SHP77 (cell line): ENCODE measurements at regions not wholly inside any gene's neighbourhood (a gene's known extent, or its start where the extent isn't known, plus 50 kb on each side); places are given as distances from the start of the nearest gene placed in this dataset.

ENCODE experiments used
- DNase-seq, 2 experiments: peaks; one replicate each; lab custom pipeline; 2025; lab: John Stamatoyannopoulos, UW

DNA sequence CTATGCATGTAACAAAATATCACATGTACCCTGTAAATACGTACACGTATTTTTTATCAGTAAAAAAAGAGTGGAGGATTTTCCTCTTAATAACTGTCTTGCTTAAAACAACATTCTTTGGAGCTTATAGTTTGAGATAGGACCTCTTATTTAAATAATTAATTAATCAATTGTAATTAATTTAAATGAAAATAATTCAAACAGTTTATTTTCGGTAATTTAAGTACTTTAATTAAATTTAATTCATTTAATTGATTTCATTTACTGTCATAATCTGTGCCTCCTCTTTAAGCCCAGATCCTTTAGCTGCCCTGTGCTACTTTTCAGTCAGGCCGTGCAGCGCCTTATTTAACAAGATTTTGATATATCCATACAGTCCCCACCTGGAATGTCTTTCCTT lies 427.0 kb downstream of the HLX start:
- no peak for DNase-seq

DNA sequence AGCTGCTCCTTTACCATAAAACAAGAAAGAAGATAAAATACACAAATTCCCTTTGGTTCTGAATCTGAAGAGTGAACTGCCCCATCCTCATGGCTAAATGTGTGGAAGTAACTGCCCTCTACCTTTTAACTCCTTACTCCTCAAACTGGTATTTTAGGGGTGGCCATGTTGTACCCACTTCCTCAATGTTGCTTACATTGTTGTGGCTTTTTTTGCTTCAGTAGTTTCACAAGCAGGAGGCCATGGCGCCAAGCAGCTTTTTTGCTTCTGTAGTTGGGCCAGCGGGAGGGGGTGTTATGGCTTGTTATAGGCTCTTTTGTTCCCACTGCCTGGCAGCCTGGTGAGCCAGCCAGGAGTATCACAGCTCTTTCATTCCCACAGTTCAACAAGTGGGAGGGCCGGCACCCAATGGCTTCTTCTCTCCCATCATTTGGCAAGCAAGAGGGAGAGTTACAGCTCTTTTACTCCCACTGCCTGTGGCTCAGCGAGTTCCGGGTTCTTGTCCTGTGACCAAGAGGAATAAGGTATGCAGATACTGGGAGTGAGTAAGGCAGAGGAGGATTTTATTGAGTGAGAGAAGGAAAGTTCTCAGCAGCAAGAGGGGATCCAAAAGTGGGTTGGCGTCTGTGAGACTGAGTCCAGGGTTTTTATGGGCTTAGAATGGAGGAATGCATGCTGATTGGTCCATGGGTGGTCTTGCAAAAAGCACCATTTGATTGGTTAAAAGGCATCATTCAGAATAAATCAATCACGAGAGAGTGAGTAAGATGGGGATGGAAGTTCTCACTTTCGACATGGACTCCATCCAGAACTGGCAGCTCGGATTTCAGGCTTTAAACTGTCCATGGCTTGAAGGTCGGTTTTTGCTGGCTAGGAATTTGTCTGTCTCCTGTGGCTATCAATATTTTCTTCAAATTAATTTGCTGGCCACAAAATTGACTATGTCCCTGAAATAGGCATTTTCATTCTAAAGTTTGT lies 429.6 kb downstream of the HLX start:
- DNase-seq = no peak

DNA sequence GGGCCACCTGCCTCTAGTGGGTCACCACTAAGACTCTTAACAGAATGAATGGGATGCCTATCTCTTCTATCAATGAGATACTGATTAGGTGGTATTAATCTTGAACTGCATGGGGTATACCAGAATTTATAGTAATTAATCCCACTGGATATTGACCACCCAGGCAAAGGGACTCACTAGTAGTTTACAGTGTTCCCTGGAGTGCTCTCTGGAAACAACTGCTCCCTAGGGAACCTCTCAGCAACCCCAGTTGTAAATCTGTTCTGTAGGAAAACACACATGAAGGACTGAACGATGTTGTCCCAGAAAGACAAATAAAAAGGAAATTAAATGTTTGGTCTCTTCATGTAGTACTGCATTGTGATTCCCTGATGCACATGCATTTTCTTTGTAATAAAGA lies 430.5 kb downstream of the HLX start:
- peak in 1 of 2 experiments; percentile 23 for DNase-seq

DNA sequence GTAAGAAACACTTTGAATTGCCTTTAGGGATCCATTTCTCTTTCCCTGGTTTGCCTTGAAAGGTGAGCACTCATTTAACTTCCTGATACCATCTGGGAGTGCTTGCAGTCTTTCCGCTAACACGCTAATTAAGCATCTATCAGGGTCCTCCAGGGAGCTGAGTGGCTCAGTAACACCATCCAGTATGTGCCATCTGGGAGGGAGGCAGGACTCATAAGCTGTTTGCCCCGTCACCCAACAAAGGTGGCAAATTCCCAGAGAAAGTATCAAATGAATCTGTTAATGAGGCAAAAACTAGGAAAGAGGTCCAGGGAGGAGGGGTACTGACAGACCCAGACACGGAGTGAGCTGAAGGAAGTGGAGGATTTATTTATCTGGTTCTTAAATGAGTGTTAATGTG lies 430.9 kb downstream of the HLX start:
- DNase-seq = peak in 1 of 2 experiments; percentile 34

DNA sequence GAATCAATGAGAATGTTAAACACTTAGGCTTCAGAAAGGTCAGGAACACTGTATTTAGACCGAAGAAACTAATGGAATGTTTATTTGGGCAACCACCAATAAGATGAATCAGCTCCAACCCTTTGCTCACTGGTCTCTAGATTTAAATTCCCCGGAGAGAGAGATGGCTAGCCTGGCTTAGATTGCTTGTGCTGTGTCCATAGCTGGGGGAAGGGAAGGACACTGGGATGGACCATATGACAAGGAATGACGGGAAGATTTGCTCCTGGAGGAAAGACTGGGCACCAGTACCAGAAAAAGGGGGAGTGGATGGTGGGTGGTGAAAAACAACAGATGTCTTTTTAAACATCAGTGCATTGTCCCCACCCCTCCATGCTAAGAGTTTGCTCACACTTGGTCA lies 426.6 kb downstream of the DUSP10 start:
- DNase-seq = no peak

DNA sequence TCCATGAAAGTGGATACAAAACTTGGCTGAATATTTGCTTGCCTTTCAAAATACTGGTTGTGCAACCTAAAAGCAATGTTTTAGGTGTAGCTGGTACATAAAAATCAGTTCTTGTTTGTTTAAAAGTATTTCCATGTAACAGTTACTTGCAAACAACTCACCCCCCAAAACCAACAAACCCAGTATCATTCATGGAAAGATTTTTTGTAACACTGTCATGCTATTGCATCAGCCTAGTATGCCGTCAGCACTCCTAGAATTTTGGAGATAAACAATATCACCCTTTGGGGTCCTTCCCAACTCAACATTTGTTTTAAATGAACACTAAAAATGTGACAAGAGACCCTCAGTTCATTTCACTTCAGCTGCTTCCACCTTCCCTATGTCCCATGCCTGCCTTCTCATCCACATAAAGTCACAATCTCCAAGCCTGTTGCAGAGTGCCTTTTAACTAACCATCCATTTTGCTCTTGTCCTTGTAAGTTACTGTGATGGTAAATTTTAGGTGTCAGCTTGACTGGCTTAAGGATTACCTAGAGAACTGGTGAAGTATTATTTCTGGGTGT lies 425.3 kb downstream of the DUSP10 start:
- DNase-seq = no peak

DNA sequence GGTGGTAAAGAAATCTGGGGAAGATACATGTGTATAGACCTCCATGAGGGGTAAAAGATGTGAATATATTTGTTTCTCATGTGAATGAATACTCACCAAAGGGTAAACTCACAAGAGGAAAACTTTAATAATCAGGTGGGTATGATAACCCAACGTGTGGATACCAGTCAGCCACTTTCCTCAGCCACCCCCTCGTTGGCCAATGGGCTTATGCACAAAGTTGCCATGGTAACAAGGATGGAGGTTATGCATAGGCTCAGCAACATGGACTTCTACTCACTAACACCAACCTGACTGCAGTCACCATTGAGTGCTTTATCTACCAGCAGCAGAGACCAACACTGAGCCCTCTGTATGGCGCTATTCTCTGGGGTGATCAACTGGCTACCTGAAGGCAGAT lies 424.4 kb downstream of the DUSP10 start:
- no peak for DNase-seq

DNA sequence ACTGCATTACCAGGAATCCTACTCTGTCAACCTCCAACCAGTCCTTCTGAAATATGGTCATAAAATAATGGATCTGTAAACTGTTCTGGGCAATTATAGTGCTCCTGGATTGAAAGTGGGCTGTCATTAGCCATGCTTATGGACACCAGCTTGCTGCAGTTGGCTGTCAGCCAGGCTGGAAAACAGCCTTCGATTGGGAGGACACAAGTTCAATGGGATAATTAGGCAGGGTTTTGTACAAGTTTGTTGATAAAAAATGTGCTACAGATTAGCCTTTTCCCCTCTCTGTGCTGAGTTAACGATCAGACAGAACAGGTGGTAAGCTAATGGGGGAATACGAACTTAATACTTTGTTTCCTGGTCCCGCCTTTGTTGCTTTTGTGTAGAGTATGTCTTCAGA lies 413.9 kb downstream of the DUSP10 start:
- DNase-seq = peak; percentile 83 to 85

DNA sequence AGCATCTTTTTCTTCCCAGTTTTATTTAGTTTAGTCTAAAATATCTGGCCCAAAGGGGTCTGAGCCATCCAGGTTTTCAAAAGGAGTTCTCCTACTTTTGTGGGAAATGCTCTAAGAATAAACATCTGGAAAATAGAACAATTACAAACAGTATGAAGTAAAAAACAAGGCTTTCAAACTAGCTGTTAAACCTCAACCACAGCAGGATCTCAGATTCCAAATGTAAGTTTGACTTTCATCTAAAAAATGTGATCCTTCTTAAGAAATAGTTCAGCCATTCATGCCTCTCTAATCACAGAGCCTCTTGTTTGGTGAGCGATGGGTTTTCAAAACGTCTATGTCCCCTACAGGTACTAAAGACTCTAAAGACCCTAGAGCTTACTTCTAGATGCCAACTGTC lies 413.5 kb downstream of the DUSP10 start:
- DNase-seq = no peak

DNA sequence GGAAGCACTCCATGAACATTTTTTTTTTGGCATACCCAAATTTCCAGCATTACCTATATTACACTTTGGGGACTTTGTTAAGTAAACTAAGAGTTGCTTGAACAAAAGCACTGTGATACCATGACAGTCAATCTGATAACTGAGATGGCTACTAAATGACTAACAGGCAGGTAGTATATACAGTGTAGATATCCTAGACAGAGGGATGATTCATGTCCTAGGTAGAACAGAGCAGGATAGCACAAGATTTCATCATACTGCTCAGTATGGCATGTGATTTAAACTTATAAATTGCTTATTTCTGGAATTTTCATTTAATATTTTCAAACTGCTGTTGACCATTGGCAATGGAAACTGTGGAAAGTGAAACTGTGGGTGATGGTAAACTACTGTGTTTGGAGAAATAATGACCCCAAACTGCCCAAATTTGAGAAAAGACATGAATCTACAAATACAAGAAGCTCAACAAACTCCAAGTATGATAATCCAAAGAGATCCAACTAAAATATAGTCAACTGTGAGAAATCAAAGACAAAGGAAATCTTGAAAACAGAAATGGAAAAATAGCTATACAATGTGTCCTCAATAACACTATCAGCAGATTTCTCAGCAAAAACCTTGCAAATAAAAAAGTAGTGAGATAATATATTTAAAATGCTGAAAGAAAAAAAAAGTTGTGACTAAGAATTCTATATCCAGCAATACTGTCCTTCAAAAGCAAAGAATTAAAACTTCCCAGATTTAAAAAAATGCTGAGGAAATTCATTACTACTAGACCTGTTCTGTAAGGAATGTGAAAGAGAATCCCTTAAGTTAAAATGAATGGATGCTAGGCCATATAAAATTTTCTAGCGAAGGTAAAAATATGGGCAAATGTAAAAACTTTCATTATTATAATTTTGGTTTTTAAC lies 410.4 kb downstream of the DUSP10 start:
- DNase-seq = no peak

DNA sequence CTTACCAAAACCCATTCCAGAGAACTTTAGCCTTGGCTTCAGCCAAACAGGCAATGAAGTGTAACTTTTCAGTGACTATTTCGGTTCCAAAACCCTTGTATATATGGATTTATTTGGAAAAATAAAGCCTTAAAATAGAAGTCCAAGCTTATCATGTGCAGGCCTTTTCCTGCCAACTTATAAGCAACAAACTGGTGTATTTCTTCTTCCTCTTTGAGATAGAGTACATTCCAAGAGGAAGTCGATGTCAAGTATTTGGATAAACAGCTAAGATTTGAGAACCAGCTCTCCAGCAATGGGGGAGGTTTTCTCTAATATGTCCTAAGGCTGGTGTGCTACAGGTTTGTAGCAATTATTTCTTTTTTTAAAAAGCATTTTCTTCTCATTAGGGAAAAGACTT lies 407.8 kb downstream of the DUSP10 start:
- DNase-seq = no peak

DNA sequence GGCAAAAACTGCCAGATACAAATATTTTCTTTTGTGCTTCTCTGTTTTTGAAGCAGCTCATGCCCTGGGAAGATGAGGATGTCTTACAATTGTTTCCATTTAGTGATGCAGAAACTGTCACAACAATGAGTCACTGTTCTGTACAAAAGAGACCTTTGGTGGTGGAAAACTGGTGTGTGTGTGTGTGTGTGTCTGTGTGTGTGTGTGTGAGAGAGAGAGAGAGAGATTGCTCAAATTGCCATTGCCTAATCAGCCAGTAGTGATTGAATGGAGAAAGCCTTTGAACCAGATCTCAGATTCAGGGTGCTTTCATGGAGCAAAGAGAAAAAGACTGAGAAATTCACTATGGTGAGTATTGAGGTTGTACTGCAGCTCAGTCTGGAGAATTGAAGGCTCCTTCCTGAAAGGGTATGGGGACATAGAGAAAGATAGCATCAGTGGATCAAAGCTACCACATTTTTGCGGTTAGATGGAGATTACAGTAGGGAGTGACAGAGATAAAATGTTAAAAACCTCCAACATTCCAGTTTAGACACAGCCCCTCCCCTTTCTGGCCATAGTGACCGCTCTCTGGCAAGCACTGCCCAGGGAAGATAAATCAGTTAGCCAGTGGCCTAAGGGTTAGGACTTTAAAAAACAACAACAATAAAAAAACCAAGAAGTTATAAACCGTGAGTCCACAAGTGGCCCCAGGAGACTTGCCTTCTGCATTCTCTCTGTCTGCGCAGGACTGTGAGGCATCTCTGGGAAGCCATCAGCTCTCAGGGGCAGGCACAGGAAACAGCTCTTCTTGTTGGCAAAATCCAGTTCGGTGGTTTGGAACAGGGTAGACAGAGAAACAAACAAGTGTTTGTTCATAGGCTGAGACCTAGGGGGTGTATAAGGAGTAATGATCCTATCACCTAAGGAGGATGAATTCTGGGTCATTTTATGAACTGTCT lies 406.5 kb downstream of the DUSP10 start:
- peak in 1 of 2 experiments; percentile 29 for DNase-seq

DNA sequence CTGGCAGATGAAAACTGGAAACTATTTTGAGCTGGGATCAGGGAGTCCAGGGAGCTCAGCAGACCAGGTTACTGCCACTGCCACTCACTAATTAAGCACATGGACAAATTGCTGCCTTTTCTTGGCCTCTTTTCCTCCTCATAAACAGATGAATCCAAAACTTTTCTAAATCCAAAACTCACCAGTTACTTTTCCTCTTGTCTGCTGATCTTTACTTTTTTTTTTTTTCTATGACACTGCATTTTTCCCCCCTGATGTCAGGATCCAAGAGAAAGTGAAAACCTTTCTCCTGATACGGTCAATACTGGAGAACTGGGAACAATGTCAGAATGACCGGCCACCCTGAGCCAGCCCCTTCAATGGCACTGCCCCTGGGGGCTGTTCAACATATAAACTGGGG lies 405.8 kb downstream of the DUSP10 start:
- no peak for DNase-seq

DNA sequence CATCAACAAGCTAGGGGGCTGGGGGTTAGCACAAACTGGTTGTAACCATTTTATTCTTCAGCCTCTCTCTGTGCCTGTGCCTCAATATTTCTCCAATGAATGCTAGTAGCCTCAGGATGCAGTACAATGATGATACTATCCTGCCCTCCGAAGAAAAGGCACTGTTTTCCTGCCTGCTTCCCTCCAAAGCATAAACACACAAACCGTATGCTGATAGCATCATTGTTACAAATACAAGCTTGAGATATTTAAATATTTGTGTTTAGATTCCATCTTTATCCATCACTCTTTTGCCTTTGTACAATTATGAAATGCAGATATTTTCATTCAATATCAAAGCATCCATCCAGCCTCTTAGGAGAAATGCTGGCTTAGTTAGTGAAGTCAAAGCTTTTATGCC lies 404.8 kb downstream of the DUSP10 start:
- no peak for DNase-seq

DNA sequence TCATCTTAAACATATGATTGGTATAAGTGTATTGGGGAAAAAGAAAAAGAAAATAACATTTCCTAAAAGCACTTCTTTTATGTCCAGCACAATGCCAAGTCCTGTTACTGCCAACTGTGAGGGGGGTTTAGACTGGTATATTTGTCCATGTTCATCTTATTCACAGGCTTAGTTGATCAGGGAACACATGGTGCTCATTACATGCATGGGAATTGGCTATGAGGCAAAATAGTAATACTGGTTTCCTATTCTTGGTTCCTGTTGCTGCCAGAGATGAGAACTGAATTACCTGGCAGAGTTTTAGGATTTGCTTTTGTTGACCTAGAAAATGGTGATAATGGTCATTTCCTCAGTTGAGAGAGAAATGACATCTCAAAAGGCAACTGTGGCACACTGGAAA lies 398.8 kb downstream of the DUSP10 start:
- DNase-seq = no peak

DNA sequence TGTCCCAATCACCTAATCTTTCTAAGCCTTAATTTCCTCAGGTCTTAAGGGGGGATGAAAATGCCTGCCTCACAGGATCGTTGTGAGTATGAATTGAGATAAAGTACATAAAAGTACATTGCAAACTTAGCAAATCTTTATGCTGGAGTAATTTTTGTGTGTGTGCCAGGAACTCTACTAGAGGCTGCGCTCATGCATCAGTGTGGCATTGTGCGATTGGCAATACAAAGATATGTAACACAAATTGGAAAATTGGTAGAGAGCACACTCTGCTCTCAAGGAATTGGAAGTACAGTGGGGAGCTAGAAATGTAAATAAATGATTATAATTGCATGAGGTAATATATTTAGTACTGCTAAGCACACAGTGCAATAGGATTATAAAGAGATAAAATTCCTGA lies 398.3 kb downstream of the DUSP10 start:
- no peak for DNase-seq

DNA sequence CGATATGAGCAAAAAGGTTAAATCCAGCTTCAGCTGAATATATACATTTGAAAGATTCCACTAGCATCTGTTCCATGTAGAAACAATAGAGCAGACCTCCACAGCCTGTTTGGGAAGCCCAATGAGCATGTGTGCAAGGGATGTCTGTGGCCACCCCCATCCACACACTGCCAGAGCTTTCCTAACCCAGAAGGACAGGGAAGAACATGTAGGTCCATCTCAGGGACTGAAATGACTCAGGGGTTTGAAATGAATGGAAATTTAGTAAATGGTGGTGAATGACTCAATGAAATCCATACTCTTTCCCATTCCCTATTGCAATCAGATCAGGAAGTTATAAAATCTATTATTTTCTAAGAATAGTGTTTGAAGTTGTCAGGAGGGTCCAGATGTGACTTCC lies 397.2 kb downstream of the DUSP10 start:
- no peak for DNase-seq

DNA sequence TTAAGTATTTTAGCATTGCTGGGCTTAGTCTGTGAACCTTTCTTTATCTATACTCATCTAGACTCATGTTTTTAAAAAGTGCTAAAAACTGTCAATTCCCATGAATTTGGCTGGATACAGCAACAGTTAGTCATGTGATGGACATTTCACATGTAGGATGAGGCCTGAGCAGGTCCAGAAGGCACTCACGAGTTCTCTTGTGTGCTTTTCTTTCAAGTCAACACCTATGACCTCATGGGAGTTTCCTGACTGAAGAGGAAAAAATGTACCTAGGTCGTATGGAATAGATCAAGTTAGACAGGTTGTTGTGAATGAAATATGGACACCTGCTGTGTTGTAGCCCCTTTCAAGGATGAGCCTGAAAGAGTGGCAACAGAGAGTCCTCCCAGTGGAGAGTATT lies 394.2 kb downstream of the DUSP10 start:
- no peak for DNase-seq

DNA sequence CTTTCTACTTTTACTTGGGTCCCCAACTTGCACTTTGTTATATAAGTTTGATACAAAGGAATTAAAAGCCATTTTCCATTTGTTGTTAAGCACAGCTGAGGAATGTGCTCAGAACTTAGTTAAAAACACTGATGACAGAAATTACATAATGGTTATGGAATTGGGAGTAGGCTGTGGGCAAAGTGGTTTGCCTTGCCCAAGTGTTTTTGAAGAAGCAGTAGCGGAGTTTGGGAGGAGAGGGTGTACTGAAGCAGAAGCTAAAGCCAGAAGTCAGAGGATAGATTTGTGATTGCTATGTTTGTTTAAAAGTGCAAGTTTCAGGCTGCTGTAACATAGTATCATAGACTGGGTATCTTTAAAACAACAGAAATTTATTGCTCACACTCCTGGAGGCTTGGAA lies 391.8 kb downstream of the DUSP10 start:
- no peak for DNase-seq

DNA sequence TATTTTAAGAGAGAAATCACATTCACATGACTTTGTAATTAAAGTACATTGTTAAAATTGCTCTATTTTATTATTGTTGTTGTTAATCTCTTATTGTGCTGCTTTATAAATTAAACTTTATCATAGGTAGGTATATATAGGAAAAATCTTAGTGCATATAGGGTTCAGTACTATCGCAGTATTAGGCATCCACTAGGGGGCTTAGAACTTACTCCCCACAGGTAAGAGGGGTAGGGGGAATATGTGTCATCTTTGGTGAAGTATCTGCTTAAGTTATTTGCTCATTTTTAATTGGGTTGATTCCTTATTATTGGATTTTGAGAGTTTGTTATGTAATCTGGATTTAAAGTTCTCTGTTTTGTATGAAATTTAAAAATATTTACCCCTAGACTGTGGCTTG lies 385.2 kb downstream of the DUSP10 start:
- no peak for DNase-seq

DNA sequence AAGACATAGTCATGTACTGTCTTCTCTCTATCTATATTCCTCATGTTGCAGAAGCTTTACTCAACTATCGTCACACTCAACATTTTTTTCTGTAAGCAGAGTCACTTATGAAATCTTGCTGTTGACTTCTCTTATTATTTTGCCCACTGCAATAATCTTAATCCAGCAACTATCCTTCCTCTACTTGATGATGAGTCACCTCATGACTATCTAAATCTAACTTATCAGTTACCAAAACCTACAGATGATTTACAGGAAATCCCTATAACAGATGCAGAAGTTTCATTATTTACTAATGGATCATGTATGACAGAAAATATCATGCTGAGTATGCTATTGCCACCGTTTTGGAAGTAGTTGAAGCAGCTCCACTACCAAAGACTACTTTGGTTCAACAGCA lies 378.9 kb downstream of the DUSP10 start:
- DNase-seq = no peak
